IPS DF 19.7 (cell line): ENCODE measurements at regions not wholly inside any gene's neighbourhood (a gene's known extent, or its start where the extent isn't known, plus 50 kb on each side); places are given as distances from the start of the nearest gene placed in this dataset.

ENCODE experiments used
- DNase-seq: peaks from one replicate; pipeline ENCODE4 v3.0.0-alpha.2; 2013; ENCODE audit warnings: low read depth, low spot score

DNA sequence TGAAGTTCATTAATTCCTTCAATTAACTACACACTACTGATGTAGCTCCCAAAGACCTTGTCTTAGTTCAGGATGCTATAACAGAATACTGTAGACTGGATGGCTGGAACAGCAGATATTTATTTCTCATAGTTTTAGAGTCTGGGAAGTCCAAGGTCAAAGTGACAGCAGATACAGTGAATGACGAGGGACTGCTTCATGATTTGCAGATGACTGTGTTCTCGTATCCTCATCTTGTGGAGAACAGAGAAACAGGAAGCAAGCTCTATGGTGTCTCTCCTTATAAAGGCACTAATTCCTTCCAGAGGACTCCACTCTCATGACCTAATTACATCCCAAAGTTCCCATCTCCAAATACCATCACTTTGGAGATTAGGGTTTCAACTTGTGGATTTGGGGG lies 65.6 kb upstream of the MAP1B start:
- no peak for DNase-seq

DNA sequence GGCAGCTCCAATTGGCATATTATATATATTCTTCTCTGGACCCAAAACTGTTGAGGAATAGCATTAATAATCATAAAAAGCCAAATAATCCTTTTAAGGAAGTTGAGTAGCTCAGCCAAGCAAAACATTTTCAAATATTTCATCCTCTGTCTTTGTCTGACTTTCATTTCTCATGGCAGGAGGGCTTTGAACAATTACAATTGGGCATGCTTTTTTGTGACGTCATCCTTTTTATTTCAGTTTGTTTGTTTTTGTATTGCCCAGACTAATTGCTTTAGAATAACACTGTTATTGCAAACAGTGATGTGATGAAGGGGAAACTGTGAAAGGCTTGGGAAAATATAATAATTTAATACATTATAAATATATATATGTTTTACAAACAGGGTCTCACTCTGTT lies 65.2 kb upstream of the MAP1B start:
- no peak for DNase-seq

DNA sequence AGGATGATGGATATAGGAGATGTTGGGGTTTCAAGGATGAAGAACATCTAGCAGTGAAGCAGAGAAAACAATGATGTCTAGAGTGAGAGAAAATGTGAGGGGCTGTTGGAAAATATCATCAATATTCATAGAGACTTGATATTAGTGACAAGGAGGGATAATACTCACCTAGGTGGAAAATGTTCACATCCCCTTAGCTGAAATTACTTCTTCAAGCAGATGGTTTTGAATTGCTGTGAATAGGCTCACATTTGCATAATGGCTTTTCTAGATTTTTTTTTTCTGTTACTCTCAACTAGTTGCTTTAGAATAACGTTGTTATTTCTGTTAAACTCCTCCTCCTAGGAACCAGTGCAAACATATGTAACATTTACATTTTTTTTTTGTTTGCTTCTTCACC lies 61.6 kb upstream of the MAP1B start:
- DNase-seq: no peak

DNA sequence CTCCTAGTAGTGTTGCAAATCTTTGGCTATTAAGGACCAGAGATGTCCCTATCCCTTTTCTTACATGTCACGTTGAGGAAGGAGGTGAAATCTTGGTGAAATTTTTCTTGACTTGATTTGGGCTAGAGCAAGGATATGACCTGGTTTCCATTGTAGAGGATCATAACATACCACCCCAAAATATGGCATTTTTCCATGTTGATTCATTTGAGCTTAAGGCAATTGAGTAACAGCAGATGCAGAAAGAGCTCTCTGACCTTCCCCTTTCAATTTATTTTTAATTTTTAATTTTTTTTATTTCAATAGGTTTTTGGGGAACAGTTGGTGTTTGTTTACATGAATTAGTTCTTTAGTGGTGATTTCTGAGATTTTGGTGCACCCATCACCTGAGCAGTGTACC lies 61.2 kb upstream of the MAP1B start:
- no peak for DNase-seq

DNA sequence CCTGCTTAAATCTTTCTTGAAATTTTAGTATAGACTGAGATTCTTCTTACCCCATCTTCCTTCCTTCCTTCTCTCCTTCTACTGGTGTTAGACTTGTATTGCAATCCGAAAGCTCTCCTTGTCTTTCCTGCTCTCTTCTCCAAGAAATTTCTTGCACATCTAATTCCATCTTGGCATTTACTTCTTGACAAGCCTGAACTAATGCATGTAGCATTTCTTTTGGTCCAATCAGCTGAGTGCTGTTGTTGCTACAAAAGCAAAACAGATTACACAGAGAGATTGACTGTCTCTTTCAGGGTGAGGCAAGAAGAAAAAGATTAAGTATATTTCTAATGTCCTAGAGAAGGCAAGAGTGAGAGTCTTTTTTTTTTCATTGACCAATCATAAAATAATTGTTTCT lies 51.6 kb upstream of the MAP1B start:
- DNase-seq: no peak
